Adrenal gland (tissue), 9 donors: ENCODE measurements at regions not wholly inside any gene's neighbourhood (a gene's known extent, or its start where the extent isn't known, plus 50 kb on each side); places are given as distances from the start of the nearest gene placed in this dataset.

Experiments used
- DNase-seq, 7 donors: peaks; one replicate each; pipeline ENCODE4 v3.0.0-alpha.2; 2019 to 2020
- H3K27ac ChIP-seq, 5 donors: fragments of 200-600 bp; sonication (generic) in 4 of 5; 1 replicate in 3 of 5; 2 replicates in 2 of 5; pipeline versions ENCODE4 v1.5.1 to v1.8.0; 2016 to 2020; ENCODE audit warnings: mild to moderate bottlenecking in 1 of 5
- H3K27me3 ChIP-seq: fragments of 200-600 bp; 2 replicates; pipeline ENCODE4 v1.8.0; 2021
- H3K36me3 ChIP-seq, 2 donors: fragments of 200-600 bp; replicated peaks in 1 of 2; 1 replicate in 1 of 2; 2 replicates in 1 of 2; pipeline versions ENCODE4 v1.5.1 to v1.8.0; 2018 to 2022
- H3K4me1 ChIP-seq, 2 donors: fragments of 200-600 bp; replicated peaks in 1 of 2; 1 replicate in 1 of 2; 2 replicates in 1 of 2; pipeline versions ENCODE4 v1.5.1 to v1.8.0; 2018 to 2021
- H3K4me3 ChIP-seq, 4 donors: fragments of 200-600 bp; sonication (generic) in 3 of 4; one replicate each; pipeline ENCODE4 v1.5.1; 2016 to 2018
- H3K9me3 ChIP-seq, 3 donors: fragments of 200-600 bp; sonication (generic) in 1 of 3; replicated peaks in 1 of 3; 1 replicate in 2 of 3; 2 replicates in 1 of 3; pipeline versions ENCODE4 v1.5.1 to v1.8.0; 2016 to 2021
- CTCF ChIP-seq, 6 experiments: fragments of 450-650 bp in 4 of 6; fragments of 200-600 bp in 2 of 6; sonication (generic) in 1 of 6; IDR thresholded peaks; 1 replicate in 5 of 6; 2 replicates in 1 of 6; pipeline versions ENCODE4 v1.5.1 to v1.8.0; 2016 to 2021; ENCODE audit warnings: antibody characterized with exemption in 6 of 6, mild to moderate bottlenecking in 2 of 6, moderate library complexity in 1 of 6
- POLR2A ChIP-seq, 2 donors: fragments of 450-650 bp; IDR thresholded peaks; one replicate each; pipeline ENCODE4 v1.6.1; 2017; ENCODE audit warnings: antibody characterized with exemption in 2 of 2, mild to moderate bottlenecking in 2 of 2, moderate library complexity in 1 of 2
- WGBS, 4 donors: extraction: QIAGEN DNeasy Blood & Tissue Kit in 2 of 4; methylation state at CpG; one replicate each; pipeline versions ENCODE4 v1.1.5 to v1.1.7; 2013 to 2017; 5-methylcytosine and 5-hydroxymethylcytosine counted together
- intact Hi-C, 2 donors: fragments of 100-400 bp; cut with DNase I; formaldehyde crosslinking; loops; one replicate each; pipeline versions ENCODE4 v1.14.1 to v1.15.0; 2022 to 2023
- donor health status: healthy with polysubstance abuse.
- donor health status: Bipolar disorder and iron deficiency.
- donor health status: DM: yes; HTN: yes; CAD: no.
- donor health status: DM: no; HTN: no; CAD: no.
- donor health status: DM: no; HTN: no; CAD: no.

- Histone ChIP-seq H3K27me3 (no peaks in the 10 kb centered on the region), H3K4me1 (no peaks in the 10 kb centered on the region), H3K27ac (no peak overlapping the region), H3K36me3 (no peaks in the 10 kb centered on the region), H3K4me3 (no peak overlapping the region), H3K9me3 (no peaks in the 10 kb centered on the region)
- TF ChIP-seq POLR2A (IDR thresholded peaks at IDR 0.05) (no peak), CTCF (IDR thresholded peaks at IDR 0.05) (no peak)
- WGBS, 4 donors: 36 to 74% (median 53%) methylated on average over 1 of the region's 1 CpG
- intact Hi-C loops: no loop called here
- DNase-seq: no peak
Measured at GRCh38 chr21:20591284-20591683, 406.9 kb upstream of the NCAM2 start.

GRCh38 chr21:20592463-20592862 is 405.7 kb upstream of the NCAM2 start:
- no peaks in the 10 kb centered on the region for H3K9me3 ChIP-seq
- intact Hi-C loops: no loop called here
- TF ChIP-seq CTCF (IDR thresholded peaks at IDR 0.05) (no peak), POLR2A (IDR thresholded peaks at IDR 0.05) (no peak)
- H3K4me3 ChIP-seq: no peak overlapping the region
- H3K4me1 ChIP-seq: no peaks in the 10 kb centered on the region
- no peak overlapping the region for H3K27ac ChIP-seq
- H3K36me3 ChIP-seq: no peaks in the 10 kb centered on the region
- no peak for DNase-seq
- H3K27me3 ChIP-seq: no peaks in the 10 kb centered on the region

DNA sequence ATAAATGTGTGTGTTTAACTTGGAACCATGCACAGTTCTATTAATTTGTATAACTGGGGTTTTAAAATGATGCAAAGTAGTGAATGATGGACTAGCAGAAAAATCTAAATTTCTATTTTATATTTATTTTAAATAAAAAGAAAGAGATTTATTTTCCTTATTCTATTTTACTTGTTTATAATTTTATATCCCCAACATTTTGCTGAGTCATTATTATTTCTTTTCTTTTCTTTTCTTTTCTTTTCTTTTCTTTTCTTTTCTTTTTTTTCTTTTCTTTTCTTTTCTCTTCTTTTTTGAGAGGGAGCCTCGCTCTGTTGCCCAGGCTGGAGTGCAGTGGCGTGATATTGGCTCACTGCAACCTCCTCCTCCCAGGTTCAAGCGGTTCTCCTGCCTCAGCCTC is 395.0 kb upstream of the NCAM2 start:
- TF ChIP-seq POLR2A (IDR thresholded peaks at IDR 0.05) (no peak), CTCF (IDR thresholded peaks at IDR 0.05) (no peak)
- no peaks in the 10 kb centered on the region for H3K4me1 ChIP-seq
- no peaks in the 10 kb centered on the region for H3K27me3 ChIP-seq
- no peaks in the 10 kb centered on the region for H3K9me3 ChIP-seq
- 81 to 97% (median 86%) methylated on average over 3 of the region's 3 CpGs for WGBS, 4 donors
- H3K4me3 ChIP-seq: no peak overlapping the region
- no peak overlapping the region for H3K27ac ChIP-seq
- intact Hi-C loops: no loop called here
- no peak for DNase-seq
- H3K36me3 ChIP-seq: no peaks in the 10 kb centered on the region

- 67 to 77% (median 70%) methylated on average over 4 of the region's 4 CpGs for WGBS, 4 donors
- TF ChIP-seq CTCF (IDR thresholded peaks at IDR 0.05) (no peak), POLR2A (IDR thresholded peaks at IDR 0.05) (no peak)
- no peak overlapping the region for H3K27ac ChIP-seq
Measured at GRCh38 chr21:20611008-20611407, 387.2 kb upstream of the NCAM2 start.

More at GRCh38 chr21:20611008-20611407, 387.2 kb upstream of the NCAM2 start:
- H3K36me3 ChIP-seq: no peaks in the 10 kb centered on the region
- H3K9me3 ChIP-seq: no peaks in the 10 kb centered on the region
- H3K4me1 ChIP-seq: no peaks in the 10 kb centered on the region
- no peak overlapping the region for H3K4me3 ChIP-seq
- DNase-seq: no peak
- intact Hi-C loops: no loop called here
- no peaks in the 10 kb centered on the region for H3K27me3 ChIP-seq
